GM23338 (cell line): ENCODE measurements at regions not wholly inside any gene's neighbourhood (a gene's known extent, or its start where the extent isn't known, plus 50 kb on each side); places are given as distances from the start of the nearest gene placed in this dataset.

Source experiments
- ATAC-seq: fragments of 200-7000 bp; cut with Tn5 transposase; 3 replicates; pipeline ENCODE4 v1.9.1; 2020
- DNase-seq: peaks from one replicate; pipeline ENCODE4 v3.0.0-alpha.2; 2015; ENCODE audit warnings: low spot score
- H2AFZ ChIP-seq: fragments of 200-600 bp; sonication (generic); 2 replicates; pipeline ENCODE4 v1.8.0; 2016; ENCODE audit warnings: antibody characterized with exemption, mild to moderate bottlenecking, moderate library complexity
- H3F3A ChIP-seq: fragments of 200-600 bp; sonication (generic); replicated peaks from 2 replicates; pipeline ENCODE4 v1.8.0; 2017; ENCODE audit warnings: antibody characterized with exemption, mixed run types, low read depth
- H3K27ac ChIP-seq: fragments of 200-600 bp; sonication (generic); 2 replicates; pipeline ENCODE4 v1.6.1; 2016; ENCODE audit warnings: low read depth
- H3K27me3 ChIP-seq: fragments of 200-600 bp; sonication (generic); 2 replicates; pipeline ENCODE4 v1.8.0; 2016; ENCODE audit warnings: mild to moderate bottlenecking, mixed run types, moderate library complexity; ENCODE audit not compliant: insufficient read depth
- H3K36me3 ChIP-seq: fragments of 200-600 bp; sonication (generic); 2 replicates; pipeline ENCODE4 v1.8.0; 2016; ENCODE audit warnings: mild to moderate bottlenecking; ENCODE audit not compliant: insufficient read depth
- H3K4me1 ChIP-seq: fragments of 200-600 bp; sonication (generic); 2 replicates; pipeline ENCODE4 v1.8.0; 2016; ENCODE audit warnings: mild to moderate bottlenecking, moderate library complexity; ENCODE audit not compliant: insufficient read depth
- H3K4me2 ChIP-seq: fragments of 200-600 bp; sonication (generic); 2 replicates; pipeline ENCODE4 v1.7.1; 2017; ENCODE audit warnings: mixed run types
- H3K4me3 ChIP-seq: fragments of 200-600 bp; sonication (generic); 2 replicates; pipeline ENCODE4 v1.6.1; 2016; ENCODE audit warnings: mixed run types
- H3K79me2 ChIP-seq: fragments of 200-600 bp; sonication (generic); replicated peaks from 2 replicates; pipeline ENCODE4 v1.8.0; 2017; ENCODE audit warnings: mild to moderate bottlenecking; ENCODE audit not compliant: insufficient read depth
- H3K9me2 ChIP-seq: fragments of 200-600 bp; sonication (generic); 2 replicates; pipeline ENCODE4 v1.8.0; 2017; ENCODE audit not compliant: insufficient read depth
- H4K20me1 ChIP-seq: fragments of 200-600 bp; sonication (generic); replicated peaks from 2 replicates; pipeline ENCODE4 v1.8.0; 2017; ENCODE audit warnings: mild to moderate bottlenecking; ENCODE audit not compliant: insufficient read depth
- H3K27ac Mint-ChIP-seq: 2 replicates; pipeline ENCODE4 v1.8.0; 2020; ENCODE audit warnings: inconsistent platforms, mild to moderate bottlenecking, moderate library complexity, mixed read lengths
- H3K27me3 Mint-ChIP-seq: 3 replicates; pipeline ENCODE4 v1.8.0; 2022; ENCODE audit warnings: low read depth, mild to moderate bottlenecking, moderate library complexity, mixed read lengths, inconsistent platforms; ENCODE audit not compliant: insufficient read depth, poor library complexity
- H3K36me3 Mint-ChIP-seq: 3 replicates; pipeline ENCODE4 v1.8.0; 2021; ENCODE audit warnings: low read depth, mild to moderate bottlenecking, inconsistent platforms, moderate library complexity, mixed read lengths
- H3K4me1 Mint-ChIP-seq: 3 replicates; pipeline ENCODE4 v1.8.0; 2020; ENCODE audit warnings: mild to moderate bottlenecking, inconsistent platforms, mixed read lengths
- H3K4me3 Mint-ChIP-seq: 3 replicates; pipeline ENCODE4 v1.8.0; 2021; ENCODE audit warnings: moderate library complexity, mild to moderate bottlenecking, inconsistent platforms, mixed read lengths
- H3K9me3 Mint-ChIP-seq: 3 replicates; pipeline ENCODE4 v1.8.0; 2020; ENCODE audit warnings: moderate library complexity, mild to moderate bottlenecking, inconsistent platforms, mixed read lengths
- CREB1 ChIP-seq: fragments of 250-450 bp; sonication (Bioruptor Pico); IDR thresholded peaks from 2 replicates; pipeline ENCODE4 v1.5.0; 2020; ENCODE audit warnings: low read depth, mild to moderate bottlenecking, moderate library complexity
- CTCF ChIP-seq, 2 experiments: fragments of 200-600 bp in 1 of 2; sonication (generic) in 1 of 2; conservative IDR thresholded peaks; 2 replicates each; pipeline versions ENCODE4 v1.5.1 to v1.6.1; 2016 to 2017; ENCODE audit warnings: antibody characterized with exemption in 2 of 2, low read depth in 2 of 2, mild to moderate bottlenecking in 2 of 2, moderate library complexity in 1 of 2
- EZH2 ChIP-seq: fragments of 200-600 bp; sonication (generic); IDR thresholded peaks from one replicate; pipeline ENCODE4 v1.8.0; 2017; ENCODE audit warnings: antibody characterized with exemption, mild to moderate bottlenecking, low read depth; ENCODE audit not compliant: unreplicated experiment
- EZH2phosphoT487 ChIP-seq: fragments of 200-600 bp; sonication (generic); IDR thresholded peaks from one replicate; pipeline ENCODE4 v1.8.1; 2018; ENCODE audit warnings: antibody characterized with exemption; ENCODE audit not compliant: unreplicated experiment
- JUNB ChIP-seq: IDR thresholded peaks from one replicate; pipeline ENCODE4 v1.6.1; 2016; ENCODE audit warnings: antibody characterized with exemption; ENCODE audit not compliant: unreplicated experiment
- NANOG ChIP-seq: IDR thresholded peaks from 2 replicates; pipeline ENCODE4 v1.6.1; 2016; ENCODE audit warnings: antibody characterized with exemption, borderline replicate concordance
- POLR2AphosphoS5 ChIP-seq: IDR thresholded peaks from 2 replicates; pipeline ENCODE4 v1.6.1; 2016; ENCODE audit warnings: antibody characterized with exemption, low read depth
- STAT1 ChIP-seq: IDR thresholded peaks from one replicate; pipeline ENCODE4 v1.6.1; 2016; ENCODE audit warnings: antibody characterized with exemption; ENCODE audit not compliant: unreplicated experiment
- ZNF114 ChIP-seq: fragments of 250-450 bp; sonication (Bioruptor Pico); IDR thresholded peaks from 2 replicates; pipeline ENCODE4 v1.5.0; 2020; ENCODE audit warnings: mild to moderate bottlenecking, moderate library complexity
- ZNF331 ChIP-seq: fragments of 250-450 bp; sonication (Bioruptor Pico); IDR thresholded peaks from 2 replicates; pipeline ENCODE4 v1.5.0; 2020; ENCODE audit warnings: low read depth, mild to moderate bottlenecking, moderate library complexity
- ZNF462 ChIP-seq: fragments of 250-450 bp; sonication (Bioruptor Pico); IDR thresholded peaks from 2 replicates; pipeline ENCODE4 v1.5.0; 2020; ENCODE audit warnings: mild to moderate bottlenecking, moderate library complexity
- TF ChIP-seq, protein P1 (sequence below): IDR thresholded peaks from one replicate; pipeline ENCODE4 v1.6.1; 2018; ENCODE audit warnings: antibody characterized with exemption; ENCODE audit not compliant: unreplicated experiment
- TF ChIP-seq, protein P2 (sequence below): IDR thresholded peaks from 2 replicates; pipeline ENCODE4 v1.6.1; 2016; ENCODE audit warnings: antibody characterized with exemption

GRCh38 chr6:19370831-19371230, 466.3 kb upstream of the ID4 start (continued):
- TF ChIP-seq, protein P1, sequence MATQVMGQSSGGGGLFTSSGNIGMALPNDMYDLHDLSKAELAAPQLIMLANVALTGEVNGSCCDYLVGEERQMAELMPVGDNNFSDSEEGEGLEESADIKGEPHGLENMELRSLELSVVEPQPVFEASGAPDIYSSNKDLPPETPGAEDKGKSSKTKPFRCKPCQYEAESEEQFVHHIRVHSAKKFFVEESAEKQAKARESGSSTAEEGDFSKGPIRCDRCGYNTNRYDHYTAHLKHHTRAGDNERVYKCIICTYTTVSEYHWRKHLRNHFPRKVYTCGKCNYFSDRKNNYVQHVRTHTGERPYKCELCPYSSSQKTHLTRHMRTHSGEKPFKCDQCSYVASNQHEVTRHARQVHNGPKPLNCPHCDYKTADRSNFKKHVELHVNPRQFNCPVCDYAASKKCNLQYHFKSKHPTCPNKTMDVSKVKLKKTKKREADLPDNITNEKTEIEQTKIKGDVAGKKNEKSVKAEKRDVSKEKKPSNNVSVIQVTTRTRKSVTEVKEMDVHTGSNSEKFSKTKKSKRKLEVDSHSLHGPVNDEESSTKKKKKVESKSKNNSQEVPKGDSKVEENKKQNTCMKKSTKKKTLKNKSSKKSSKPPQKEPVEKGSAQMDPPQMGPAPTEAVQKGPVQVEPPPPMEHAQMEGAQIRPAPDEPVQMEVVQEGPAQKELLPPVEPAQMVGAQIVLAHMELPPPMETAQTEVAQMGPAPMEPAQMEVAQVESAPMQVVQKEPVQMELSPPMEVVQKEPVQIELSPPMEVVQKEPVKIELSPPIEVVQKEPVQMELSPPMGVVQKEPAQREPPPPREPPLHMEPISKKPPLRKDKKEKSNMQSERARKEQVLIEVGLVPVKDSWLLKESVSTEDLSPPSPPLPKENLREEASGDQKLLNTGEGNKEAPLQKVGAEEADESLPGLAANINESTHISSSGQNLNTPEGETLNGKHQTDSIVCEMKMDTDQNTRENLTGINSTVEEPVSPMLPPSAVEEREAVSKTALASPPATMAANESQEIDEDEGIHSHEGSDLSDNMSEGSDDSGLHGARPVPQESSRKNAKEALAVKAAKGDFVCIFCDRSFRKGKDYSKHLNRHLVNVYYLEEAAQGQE, result no peak
- no peak for TF ChIP-seq NANOG
- TF ChIP-seq POLR2AphosphoS5, result no peak
- TF ChIP-seq ZNF114, result no peak
- no peak for TF ChIP-seq ZNF462 (CRISPR knock-in tag)
- no peak for TF ChIP-seq STAT1
- no peak for TF ChIP-seq CREB1

GRCh38 chr6:19375613-19376012, 461.6 kb upstream of the ID4 start:
- Histone ChIP-seq H4K20me1 (no peaks in the 10 kb centered on the region), H3K4me3 (no peak overlapping the region), H3K9me2 (peaks cover 8% of the 10 kb centered on the region; the same call in 1 of the 2 replicates), H3K4me2 (no peak overlapping the region), H3K27ac (no peak overlapping the region), H2AFZ (no peak overlapping the region), H3F3A (no peaks in the 10 kb centered on the region), H3K36me3 (no peaks in the 10 kb centered on the region), H3K4me1 (peaks cover 7% of the 10 kb centered on the region; the same call in 1 of the 2 replicates), H3K79me2 (no peaks in the 10 kb centered on the region), H3K27me3 (no peaks in the 10 kb centered on the region)
- peaks cover 11% of the 10 kb centered on the region; the same call in 2 of the 3 replicates for H3K4me1 Mint-ChIP-seq
- no peaks in the 10 kb centered on the region for H3K36me3 Mint-ChIP-seq
- no peaks in the 10 kb centered on the region for H3K27me3 Mint-ChIP-seq
- H3K4me3 Mint-ChIP-seq, result no peak overlapping the region
- H3K27ac Mint-ChIP-seq, result no peak overlapping the region
- ATAC-seq (no peak), DNase-seq (no peak)
- peaks cover 2% of the 10 kb centered on the region; the same call in 2 of the 3 replicates for H3K9me3 Mint-ChIP-seq
- no peak for TF ChIP-seq ZNF331 (CRISPR knock-in tag)
- TF ChIP-seq CREB1, result no peak
- no peak for TF ChIP-seq STAT1
- no peak for TF ChIP-seq EZH2
- no peak for TF ChIP-seq CTCF (conservative IDR thresholded peaks at IDR 0.05; ENCODE audit: low read depth in 2 of 2)
- no peak for TF ChIP-seq EZH2phosphoT487
- no peak for TF ChIP-seq POLR2AphosphoS5
- TF ChIP-seq JUNB, result no peak
- TF ChIP-seq ZNF114, result no peak
- TF ChIP-seq, protein P2, sequence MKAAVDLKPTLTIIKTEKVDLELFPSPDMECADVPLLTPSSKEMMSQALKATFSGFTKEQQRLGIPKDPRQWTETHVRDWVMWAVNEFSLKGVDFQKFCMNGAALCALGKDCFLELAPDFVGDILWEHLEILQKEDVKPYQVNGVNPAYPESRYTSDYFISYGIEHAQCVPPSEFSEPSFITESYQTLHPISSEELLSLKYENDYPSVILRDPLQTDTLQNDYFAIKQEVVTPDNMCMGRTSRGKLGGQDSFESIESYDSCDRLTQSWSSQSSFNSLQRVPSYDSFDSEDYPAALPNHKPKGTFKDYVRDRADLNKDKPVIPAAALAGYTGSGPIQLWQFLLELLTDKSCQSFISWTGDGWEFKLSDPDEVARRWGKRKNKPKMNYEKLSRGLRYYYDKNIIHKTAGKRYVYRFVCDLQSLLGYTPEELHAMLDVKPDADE, result no peak
